UCSD-AML1 (cell line): ENCODE measurements at regions not wholly inside any gene's neighbourhood (a gene's known extent, or its start where the extent isn't known, plus 50 kb on each side); places are given as distances from the start of the nearest gene placed in this dataset.

Experiments used
- DNase-seq: peaks from one replicate; lab custom pipeline; 2025; ENCODE audit not compliant: unreplicated experiment; lab: John Stamatoyannopoulos, UW

DNA sequence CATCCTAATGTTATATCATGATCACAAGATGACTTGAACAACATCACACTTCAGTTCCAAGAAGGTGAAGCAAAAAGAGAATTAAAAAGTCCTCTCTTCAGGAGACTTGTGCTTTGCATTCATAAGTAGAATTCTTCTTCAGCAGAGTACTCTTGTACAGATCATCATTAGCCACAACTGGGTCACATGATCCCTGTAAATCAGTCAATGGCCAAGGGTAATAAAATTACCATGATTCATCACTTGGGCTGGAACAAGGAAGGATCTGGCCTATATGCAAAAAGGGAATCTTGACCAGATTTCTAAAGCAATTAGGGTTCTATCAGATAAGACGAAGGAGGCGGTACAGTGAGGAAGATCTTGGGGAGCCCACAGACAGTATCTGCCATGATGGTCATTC lies 458.0 kb upstream of the DEPDC1 start:
- no peak for DNase-seq

DNA sequence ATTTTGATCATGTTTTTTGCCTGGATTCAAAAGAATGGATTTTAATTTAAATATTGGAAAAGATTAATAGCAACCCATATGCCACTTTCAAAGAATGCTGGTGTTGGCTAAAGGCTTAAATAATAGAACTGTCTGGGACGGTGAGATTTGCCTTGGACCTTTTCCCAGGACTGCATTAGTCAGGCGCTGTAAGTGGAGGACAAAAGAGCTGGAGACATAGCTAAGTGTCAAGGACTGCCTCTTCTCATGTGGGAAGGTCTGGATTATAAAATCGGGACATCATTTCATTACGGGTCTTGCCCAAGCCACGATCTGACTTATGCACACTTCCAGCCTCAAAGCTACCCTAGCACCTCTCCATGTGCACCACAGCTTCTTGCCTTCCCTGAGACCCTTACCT lies 458.5 kb upstream of the DEPDC1 start:
- DNase-seq = no peak

DNA sequence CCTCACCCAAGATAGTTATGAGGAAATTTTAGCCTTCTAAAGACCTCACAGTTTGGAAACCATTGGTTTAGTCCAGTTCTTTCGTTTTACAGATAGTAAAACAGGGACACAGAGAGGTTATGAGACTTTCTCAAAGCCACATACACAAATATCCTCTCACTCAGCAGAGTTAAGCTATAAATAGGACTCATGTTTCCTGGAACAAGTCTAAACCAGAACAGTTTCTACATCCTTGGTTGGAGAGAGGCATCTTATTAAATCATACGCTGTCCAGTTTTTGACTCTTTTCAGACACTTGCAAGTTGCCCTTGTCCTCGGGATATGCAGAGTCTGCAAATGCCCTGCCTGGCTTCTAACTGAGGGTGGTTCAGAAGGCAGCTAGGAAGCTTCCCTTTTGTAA lies 462.1 kb upstream of the DEPDC1 start:
- no peak for DNase-seq

DNA sequence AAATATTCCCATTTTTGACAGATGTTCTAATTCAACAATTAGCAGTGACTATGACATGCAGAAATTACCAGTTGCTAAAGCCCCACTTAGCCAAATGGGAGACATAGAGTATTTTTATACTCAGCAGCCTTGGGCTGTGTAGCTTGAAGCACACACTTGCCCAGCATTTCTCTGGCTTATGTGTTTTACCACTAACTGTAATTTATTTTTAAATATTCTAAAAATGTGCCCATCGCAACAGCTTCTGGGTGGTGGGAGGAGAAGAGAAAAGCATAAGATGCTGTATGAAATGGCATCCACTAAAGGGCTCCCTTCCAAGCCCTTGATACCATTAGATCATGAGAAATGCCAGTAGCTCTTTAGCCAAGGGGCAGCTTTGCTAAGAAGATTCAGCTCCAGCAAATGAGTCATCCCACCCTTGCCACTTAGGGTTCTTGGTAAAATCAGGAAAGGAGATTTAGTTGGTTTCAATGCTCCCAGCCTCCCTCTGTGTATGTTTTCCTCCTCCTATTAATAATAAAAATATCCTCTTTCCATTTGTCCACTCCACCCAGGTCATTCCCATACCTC lies 462.7 kb upstream of the DEPDC1 start:
- DNase-seq = no peak

DNA sequence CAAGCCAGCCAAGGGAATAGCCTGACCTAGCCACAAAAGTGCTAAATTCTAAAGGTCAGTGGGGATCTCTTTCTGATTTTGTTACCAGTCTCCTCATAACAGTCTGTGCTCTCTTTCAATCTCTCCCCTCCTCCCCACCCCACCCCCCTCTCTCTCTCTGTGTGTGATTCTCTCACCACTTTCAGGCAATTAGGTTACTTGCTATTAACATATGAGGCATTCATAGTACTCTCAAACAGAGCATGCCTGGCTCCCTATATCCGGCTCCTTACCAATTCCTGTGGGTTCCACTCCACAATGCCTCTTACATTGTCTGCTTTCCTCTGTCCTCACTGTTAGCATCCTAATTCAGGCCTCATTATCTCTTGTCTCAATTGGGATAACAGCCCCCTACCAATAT lies 464.3 kb upstream of the DEPDC1 start:
- no peak for DNase-seq

DNA sequence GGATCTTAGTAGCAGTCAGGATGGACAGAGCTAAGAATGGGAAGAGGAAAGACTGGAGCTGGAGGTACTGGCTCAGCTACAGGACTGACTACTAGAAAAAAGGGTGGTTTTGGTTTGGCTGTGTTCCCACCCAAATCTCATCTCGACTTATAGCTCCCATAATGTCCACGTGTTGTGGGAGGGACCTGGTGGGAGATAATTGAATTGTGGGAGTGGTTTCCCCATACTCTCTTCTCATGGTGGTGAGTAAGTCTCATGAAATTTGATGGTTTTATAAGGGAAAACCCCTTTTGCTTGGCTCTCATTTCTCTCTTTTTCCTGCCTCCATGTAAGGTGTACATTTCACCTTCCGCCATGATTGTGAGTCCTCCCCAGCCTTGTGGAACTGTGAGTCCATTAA lies 466.5 kb upstream of the DEPDC1 start:
- DNase-seq = no peak

DNA sequence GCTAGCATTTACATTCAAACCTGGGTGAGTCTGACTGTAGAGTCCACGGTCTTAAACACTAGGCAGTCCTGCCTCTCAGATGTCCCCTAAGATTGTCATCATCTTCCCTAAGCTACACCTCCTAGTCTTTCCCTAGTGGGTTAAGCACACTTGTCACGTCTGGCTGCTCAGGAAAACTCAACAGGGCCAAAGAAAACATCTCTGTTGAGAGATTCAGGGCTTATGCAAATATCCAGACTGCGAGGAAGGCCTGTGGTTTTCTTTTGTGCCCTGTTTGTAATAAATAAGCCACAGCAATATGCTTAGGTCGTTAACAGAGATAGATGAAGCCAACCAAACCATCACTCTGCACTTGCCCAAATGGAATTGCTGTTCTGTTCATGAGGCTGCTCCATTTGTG lies 472.6 kb upstream of the DEPDC1 start:
- DNase-seq = no peak

DNA sequence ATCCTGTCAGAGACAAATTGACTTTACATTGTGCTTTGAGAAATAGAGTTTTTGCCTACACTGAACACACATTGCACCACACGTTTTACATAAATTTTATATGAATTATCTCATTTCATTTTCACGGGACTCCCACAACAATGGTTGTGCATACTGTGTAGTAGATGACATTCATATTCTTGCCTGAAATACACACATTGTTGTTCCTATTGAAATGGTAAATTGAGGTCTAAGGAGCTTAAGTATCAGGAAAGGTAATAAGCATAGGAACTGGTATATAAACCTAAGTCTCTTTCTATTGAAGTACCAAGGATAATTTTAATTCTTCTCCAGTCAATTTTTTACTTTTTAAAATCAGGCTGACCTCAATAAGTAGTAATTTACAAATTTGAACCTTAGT lies 473.7 kb upstream of the DEPDC1 start:
- no peak for DNase-seq

DNA sequence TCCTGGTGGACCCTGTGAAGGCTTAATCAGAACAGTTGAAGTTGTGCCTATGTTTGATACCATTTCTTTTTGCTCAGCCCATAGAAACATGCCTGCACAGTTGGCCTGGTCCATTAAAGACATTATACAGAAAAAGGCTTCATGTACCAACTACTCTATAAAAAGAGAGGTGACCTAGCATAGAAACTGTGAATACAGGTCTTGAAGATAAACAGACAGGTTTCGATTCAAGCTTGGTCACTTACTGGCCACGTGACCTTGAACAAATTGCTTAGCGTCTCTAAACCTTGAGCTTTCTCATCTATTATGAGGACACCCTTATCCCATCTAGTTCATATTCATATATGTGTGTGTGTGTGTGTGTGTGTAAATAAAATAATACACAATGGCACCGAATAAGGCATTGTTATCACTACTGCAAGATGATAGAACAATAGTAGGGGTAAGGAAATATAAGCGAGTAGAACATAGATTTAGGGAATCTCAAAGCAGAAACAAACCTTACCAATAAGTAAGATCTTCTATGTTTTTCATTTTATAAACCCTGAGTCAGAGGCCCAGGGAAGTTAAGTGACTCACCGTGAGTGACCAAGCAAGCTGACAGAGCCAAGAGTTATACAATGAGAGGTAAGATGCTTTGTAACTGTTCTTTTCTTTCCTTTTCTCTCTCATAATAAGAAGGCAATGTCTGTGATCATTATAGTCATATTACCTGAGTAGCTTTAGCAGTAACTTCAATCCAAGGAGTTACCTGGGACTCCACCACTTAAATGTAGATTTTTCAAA lies 476.8 kb upstream of the DEPDC1 start:
- DNase-seq = no peak

DNA sequence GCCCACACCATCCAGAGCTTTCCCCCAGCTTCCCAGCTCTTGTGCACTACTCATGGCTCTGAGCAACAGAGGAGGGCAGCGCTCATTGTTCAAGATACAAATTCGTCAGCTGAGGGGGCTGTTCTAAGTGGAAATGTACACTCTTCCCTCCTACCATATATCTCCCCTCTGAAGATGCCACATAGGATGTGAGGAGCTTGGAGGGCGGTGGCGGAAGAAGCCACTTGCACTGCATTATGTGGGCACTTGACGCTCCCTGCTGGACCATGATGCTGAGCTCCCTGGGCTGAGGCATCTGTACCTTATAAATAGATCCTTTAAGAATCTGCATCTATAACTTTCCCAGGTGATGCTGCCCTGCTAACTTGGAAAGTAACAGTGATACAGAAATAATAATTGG lies 477.6 kb upstream of the DEPDC1 start:
- no peak for DNase-seq

DNA sequence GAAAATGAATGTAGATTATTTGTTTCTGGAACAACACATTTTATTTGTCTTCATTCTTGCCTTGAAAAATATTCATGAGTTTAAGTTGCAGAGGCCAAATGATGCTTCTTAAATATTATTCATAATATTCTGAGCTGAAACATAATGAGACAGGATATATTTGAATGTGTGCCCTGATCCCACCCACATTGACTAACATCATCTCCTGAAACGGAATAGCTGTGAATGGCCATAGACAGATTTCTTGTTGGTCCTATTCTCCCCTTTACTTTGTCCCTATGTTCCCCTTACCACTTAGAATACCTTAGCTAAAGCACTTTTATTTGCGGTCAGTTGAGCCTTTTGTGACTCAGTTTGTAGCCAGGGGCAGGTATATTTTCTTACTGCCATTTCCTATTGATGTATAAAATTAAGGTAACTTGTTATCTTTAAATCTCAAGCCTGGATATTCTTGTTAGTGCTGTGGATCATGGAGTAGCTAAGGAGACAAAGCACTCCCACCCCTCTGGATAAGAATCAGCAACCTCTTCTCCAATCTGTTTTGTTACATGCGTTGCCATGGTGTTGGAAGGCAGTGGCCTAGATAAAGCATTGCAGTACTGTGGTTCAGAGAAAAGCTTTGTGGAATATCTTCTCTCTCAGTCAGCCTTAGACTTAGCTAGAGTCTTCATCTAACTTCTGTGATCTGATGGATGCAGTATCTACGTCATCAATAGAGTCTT lies 478.5 kb upstream of the DEPDC1 start:
- DNase-seq = no peak

DNA sequence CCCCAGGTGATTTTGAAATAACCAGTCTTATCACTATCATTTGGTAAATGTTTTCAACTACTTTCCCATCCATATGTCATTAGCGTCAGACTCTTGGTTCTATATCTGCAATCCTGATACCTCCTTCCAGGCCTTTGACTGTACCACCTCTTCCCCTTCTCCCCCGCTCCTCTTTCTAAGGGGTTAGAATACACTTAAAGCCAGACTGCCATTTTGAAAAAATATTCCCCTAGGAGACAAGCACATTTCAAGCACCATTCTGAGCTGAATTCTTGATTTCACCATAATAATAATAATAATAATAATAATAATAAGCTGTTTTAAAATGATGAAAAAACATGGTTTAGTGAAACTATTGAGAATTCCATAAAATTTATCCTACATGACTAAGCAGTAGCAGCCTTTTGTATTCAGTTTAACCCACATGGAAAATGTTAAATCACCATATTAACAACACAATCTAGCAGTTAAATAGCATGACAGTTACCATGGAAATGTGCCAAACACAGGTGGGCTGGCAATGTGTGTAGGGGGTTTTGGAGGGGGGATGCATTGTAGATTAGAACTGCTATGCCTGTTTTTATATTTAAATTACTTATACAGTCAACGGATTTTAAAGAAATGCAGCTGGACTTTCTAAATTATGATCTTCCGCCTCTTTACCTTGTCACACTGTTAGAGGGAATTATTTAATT lies 480.2 kb upstream of the DEPDC1 start:
- no peak for DNase-seq

DNA sequence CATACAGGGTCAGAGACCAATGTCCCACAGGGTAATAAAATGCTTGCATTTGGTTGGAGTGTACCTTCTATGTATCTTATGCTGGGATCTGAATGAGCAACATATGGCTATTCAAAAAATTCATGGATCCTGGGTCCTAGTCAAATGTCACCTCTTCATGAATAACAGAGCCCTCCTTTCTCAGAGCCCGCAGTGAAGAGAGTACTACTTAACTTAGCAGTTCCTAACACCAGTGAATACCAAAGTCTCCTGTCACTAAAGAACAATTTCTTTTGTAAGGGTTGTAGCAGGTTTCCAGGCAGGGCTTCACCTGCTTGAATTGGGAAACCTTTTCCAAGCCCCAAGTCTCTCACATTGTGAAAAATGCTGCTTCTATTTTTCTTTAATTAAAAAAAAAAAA lies 483.0 kb upstream of the DEPDC1 start:
- no peak for DNase-seq

DNA sequence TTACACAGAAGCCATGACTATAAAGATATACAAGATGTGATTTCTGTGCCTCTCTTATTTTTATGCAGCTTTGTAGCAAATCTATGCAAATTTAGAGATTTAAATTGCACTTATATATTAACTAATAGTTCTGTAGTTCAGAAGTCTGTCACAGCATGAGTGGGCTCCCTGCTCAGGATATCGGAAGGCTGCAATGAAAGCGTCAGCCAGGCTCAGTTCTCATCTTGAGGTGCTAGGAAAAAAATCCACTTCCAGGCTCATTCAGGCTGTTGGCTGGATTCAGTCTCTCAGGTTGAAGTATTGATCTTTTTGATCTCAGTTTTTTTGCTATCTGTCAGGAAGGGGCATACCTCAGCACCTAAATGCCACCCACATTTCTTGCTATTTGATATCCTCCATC lies 487.4 kb upstream of the DEPDC1 start:
- DNase-seq = no peak

DNA sequence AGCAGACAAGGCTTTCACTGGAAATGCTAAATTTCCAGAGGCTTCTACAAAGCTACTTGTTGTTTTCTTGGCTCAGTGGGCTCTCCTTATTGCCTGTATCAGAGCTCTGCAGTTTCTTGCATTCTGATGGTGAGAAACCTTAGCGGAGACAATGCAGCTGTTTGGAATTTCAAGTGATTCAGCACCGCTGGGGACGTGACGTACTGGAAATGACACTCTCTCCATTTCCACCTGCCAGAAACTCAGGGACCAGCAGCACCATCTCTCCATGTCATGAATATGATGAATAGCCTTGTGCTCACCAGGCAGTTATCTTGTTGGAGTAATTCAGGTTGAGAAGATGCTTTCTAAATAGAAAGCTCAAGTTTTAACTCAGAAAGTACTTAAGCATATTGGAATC lies 497.2 kb upstream of the DEPDC1 start:
- DNase-seq = no peak

DNA sequence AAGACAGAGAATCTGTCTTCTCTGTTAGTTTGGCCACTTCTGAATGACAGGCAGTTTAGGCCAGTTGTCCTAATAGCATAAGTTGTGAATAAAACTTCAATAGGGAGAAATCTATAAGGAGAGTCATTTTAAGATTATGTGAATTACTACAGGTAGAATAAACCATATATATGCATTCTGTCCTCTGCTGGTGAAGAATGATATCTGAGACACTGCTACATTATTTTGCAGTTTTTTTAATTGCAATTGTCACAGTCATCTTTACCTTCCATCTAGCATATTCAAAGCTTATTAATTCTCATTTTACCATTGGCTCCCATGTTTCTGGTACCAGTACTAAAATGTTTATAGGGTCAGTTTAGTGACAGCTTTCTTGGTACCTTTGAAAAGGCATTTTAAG lies 519.6 kb upstream of the DEPDC1 start:
- no peak for DNase-seq

DNA sequence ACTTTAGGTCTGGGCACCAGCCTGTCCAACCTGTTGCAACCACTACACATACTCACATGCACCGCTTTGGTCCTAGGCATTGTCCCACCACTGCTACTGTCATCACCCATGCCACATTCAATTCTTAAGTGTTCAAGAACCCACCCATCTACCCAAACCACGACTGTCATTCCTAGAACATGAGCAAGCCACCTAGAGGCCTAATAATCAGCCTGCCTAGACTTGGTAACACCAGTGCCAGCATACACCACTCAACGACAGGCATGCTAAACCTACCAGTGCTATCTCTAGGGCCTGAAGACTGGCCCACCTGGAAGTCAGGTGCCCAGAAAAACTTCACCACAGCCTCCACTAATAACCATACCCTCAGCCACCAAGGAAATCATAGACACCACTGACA lies 532.8 kb upstream of the DEPDC1 start:
- no peak for DNase-seq

DNA sequence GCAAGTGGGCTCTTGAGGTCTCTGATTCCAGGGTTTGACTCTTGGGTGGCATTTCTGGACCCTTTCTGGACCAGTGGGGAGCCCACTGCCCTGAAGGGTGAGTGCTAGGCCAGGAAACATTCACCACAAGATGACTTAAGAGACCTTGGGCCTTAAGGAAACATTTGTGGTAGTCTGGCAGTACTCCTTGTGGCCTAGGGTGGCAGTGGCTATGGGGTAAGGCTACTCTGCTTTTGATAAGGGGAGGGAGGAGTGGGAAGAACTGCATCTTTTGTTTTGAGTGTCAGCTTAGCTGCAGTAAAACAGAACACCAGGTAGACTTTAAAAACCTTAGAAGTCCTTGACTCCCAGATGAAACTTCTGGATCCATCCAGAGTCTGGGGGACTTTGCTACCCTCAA lies 529.3 kb upstream of the LRRC7 start:
- DNase-seq = no peak

DNA sequence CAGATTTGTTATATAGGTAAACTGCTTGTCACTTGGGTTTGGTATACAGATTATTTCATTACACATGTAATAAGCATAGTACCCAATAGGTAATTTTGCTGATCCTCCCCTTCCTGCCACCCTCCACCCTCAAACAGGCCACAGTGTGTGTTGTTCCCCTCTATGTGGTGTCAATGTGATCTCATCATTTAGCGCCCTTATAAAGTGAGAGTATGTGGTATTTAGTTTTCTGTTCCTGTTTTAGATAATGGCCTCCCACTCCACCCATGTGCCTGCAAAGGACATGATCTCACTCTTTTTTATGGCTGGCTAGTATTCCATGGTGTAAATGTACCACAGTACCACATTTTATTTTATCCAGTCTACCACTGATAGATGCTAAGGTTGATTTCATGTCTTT lies 522.1 kb upstream of the LRRC7 start:
- no peak for DNase-seq

DNA sequence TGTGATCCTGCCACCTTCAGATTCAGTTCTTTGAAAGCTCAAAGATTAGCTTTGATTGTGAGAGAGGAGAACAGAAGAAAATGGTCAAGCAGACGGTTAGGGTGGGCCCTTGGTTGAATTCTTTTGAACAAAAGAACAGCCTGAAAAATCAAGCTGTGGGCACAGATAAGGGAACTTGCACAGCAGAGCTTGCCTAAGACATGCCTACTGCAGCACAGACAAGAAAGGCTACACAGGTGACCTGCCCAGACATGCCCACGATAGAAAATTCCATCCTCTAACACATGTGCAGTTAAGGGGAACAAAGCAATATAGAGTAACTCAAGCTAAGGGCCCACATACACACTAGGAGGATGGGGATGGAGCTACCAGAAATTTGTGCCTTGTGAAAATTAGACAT lies 512.5 kb upstream of the LRRC7 start:
- peak; percentile 12 for DNase-seq

DNA sequence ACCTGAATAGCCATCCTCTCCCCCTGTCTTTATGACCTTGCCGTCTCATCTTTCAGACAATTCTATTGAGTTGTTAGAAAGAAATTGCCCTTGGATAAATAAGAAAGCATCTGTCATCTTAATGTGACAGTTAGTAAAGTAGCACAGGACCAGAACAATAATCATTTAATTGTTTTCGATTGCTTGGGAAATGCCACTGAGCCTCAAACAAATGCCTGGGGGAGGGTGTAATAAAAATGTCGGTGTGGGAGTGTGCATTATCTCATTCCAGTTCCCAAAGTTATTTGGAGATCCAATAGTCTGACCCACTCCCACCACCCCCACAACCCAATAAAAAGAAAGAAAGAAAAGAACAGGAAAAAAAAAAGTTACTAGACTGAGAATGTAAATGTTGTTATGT lies 509.3 kb upstream of the LRRC7 start:
- DNase-seq = no peak
